Lower leg skin (tissue), 3 donors: ENCODE measurements at regions not wholly inside any gene's neighbourhood (a gene's known extent, or its start where the extent isn't known, plus 50 kb on each side); places are given as distances from the start of the nearest gene placed in this dataset.

Source experiments
- CTCF ChIP-seq, 3 donors: fragments of 450-650 bp; IDR thresholded peaks; one replicate each; pipeline ENCODE4 v1.5.1; 2016; ENCODE audit warnings: antibody characterized with exemption in 3 of 3, mild to moderate bottlenecking in 3 of 3, moderate library complexity in 2 of 3
- POLR2A ChIP-seq, 2 donors: fragments of 450-650 bp; IDR thresholded peaks; one replicate each; pipeline ENCODE4 v1.6.1; 2016 to 2017; ENCODE audit warnings: antibody characterized with exemption in 2 of 2, mild to moderate bottlenecking in 1 of 2, moderate library complexity in 1 of 2

DNA sequence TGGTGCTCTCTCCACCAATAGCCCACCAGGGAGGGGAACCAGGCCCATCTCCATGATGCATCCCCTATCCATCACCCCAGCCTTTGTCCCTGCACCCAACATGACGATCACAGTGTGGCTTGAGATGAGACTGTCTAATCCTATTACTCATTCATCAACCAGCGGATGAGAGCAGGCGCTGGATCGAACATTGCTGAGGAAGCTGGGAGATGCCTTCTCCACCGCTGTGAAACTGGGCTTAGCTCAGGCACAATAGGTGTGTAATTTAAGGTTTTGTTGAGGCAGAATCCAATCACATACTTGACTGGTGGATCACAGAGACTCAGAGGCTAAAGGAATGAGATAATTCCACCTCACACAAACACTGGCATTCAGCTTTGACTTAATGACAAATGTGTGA, 64.6 kb upstream of the IRX3 start:
- TF ChIP-seq CTCF (IDR thresholded peaks at IDR 0.05) (no peak), POLR2A (IDR thresholded peaks at IDR 0.05) (no peak)
